A673 (cell line): ENCODE measurements at regions not wholly inside any gene's neighbourhood (a gene's known extent, or its start where the extent isn't known, plus 50 kb on each side); places are given as distances from the start of the nearest gene placed in this dataset.

ENCODE experiments used
- BruUV-seq: library from RNA; stranded (reverse); fragments of 400-500 nt; replicated peaks from 2 replicates; lab custom pipeline; 2021; lab: Mats Ljungman, UMichigan
- CTCF ChIA-PET: fragments of 300-600 bp; sonication (Branson Sonifier 250); formaldehyde crosslinking; loops from one replicate; lab custom pipeline; 2022; ENCODE audit warnings: antibody characterized with exemption; lab: Charles Lee
- POLR2A ChIA-PET: fragments of 300-600 bp; sonication (Branson Sonifier 250); formaldehyde crosslinking; loops from one replicate; lab custom pipeline; 2022; ENCODE audit warnings: antibody characterized with exemption; ENCODE audit not compliant: low non-redundant PET; lab: Charles Lee
- DNase-seq: peaks from one replicate; pipeline ENCODE4 v3.0.0-alpha.2; 2015; ENCODE audit warnings: low spot score
- H3K27ac ChIP-seq: fragments of 200-600 bp; sonication (generic); 2 replicates; pipeline ENCODE4 v1.5.1; 2016; ENCODE audit warnings: mixed run types, low read depth, mild to moderate bottlenecking, mixed read lengths, antibody characterized with exemption, low read length; ENCODE audit not compliant: poor library complexity, severe bottlenecking
- H3K27me3 ChIP-seq: fragments of 200-600 bp; sonication (generic); replicated peaks from 2 replicates; pipeline ENCODE4 v1.6.1; 2017; ENCODE audit warnings: mixed run types, low read depth, mild to moderate bottlenecking, mixed read lengths, antibody characterized with exemption, low read length; ENCODE audit not compliant: insufficient read depth, poor library complexity
- H3K36me3 ChIP-seq: fragments of 200-600 bp; sonication (generic); 2 replicates; pipeline ENCODE4 v1.6.1; 2016; ENCODE audit warnings: mixed run types, mild to moderate bottlenecking, mixed read lengths, antibody characterized with exemption, low read length; ENCODE audit not compliant: insufficient read depth, poor library complexity, severe bottlenecking
- H3K4me1 ChIP-seq: fragments of 200-600 bp; sonication (generic); 2 replicates; pipeline ENCODE4 v1.6.1; 2017; ENCODE audit warnings: mixed run types, mild to moderate bottlenecking, mixed read lengths, antibody characterized with exemption, low read length; ENCODE audit not compliant: insufficient read depth, poor library complexity, severe bottlenecking
- H3K4me3 ChIP-seq: fragments of 200-600 bp; sonication (generic); 2 replicates; pipeline ENCODE4 v1.5.1; 2016; ENCODE audit warnings: low read depth, mixed run types, mild to moderate bottlenecking, mixed read lengths, low read length; ENCODE audit not compliant: poor library complexity, severe bottlenecking
- H3K9me3 ChIP-seq: fragments of 200-600 bp; sonication (generic); 2 replicates; pipeline ENCODE4 v1.6.1; 2016; ENCODE audit warnings: mixed run types, low read depth, mild to moderate bottlenecking, mixed read lengths, antibody characterized with exemption, low read length; ENCODE audit not compliant: poor library complexity, severe bottlenecking
- EZH2 ChIP-seq: fragments of 200-600 bp; sonication (generic); IDR thresholded peaks from 2 replicates; pipeline ENCODE4 v1.6.1; 2017; ENCODE audit warnings: borderline replicate concordance, low read depth, mild to moderate bottlenecking, mixed read lengths, antibody characterized with exemption, low read length; ENCODE audit not compliant: poor library complexity, severe bottlenecking
- intact Hi-C: fragments of 100-400 bp; cut with micrococcal nuclease; formaldehyde crosslinking; loops from one replicate; pipeline ENCODE4 v1.10.0; 2022; ENCODE audit not compliant: unreplicated experiment
- TF ChIP-seq, protein P1 (sequence below): fragments of 300-800, 200-600 bp; sonication (generic); conservative IDR thresholded peaks from 2 replicates; pipeline ENCODE4 v1.5.1; 2017; ENCODE audit warnings: low read depth, mild to moderate bottlenecking, antibody characterized with exemption, low read length, moderate library complexity, mixed read lengths

DNA sequence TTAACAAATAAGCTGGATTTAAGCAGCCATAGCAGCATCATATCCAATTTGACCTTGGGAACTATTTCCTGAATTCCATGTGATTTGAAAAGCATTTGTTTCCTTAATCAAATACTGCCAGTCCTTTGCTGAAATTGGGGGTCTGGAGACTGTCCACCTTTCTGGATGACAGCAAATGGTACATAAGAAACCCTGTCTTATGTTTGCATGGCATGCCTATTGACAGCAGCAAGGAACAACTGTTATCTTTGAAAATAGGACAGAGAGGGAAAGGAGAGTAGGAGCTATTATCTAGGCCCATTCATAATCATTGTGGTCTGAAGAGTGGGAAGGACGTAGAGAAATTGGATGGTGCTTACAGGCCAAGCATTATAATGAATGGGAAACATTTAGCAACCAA, 129.2 kb upstream of the CTNNA2 start:
- Histone ChIP-seq H3K27ac (no peak overlapping the region), H3K27me3 (no peaks in the 10 kb centered on the region), H3K4me3 (no peak overlapping the region), H3K4me1 (no peaks in the 10 kb centered on the region), H3K9me3 (no peaks in the 10 kb centered on the region), H3K36me3 (no peaks in the 10 kb centered on the region)
- intact Hi-C loops, result no loop called here
- TF ChIP-seq EZH2, result no peak
- TF ChIP-seq, protein P1, sequence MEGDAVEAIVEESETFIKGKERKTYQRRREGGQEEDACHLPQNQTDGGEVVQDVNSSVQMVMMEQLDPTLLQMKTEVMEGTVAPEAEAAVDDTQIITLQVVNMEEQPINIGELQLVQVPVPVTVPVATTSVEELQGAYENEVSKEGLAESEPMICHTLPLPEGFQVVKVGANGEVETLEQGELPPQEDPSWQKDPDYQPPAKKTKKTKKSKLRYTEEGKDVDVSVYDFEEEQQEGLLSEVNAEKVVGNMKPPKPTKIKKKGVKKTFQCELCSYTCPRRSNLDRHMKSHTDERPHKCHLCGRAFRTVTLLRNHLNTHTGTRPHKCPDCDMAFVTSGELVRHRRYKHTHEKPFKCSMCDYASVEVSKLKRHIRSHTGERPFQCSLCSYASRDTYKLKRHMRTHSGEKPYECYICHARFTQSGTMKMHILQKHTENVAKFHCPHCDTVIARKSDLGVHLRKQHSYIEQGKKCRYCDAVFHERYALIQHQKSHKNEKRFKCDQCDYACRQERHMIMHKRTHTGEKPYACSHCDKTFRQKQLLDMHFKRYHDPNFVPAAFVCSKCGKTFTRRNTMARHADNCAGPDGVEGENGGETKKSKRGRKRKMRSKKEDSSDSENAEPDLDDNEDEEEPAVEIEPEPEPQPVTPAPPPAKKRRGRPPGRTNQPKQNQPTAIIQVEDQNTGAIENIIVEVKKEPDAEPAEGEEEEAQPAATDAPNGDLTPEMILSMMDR, result no peak
- BruUV-seq, result no TSS peak
- CTCF ChIA-PET, result no interaction called here
- no peak for DNase-seq
- POLR2A ChIA-PET, result no interaction called here

DNA sequence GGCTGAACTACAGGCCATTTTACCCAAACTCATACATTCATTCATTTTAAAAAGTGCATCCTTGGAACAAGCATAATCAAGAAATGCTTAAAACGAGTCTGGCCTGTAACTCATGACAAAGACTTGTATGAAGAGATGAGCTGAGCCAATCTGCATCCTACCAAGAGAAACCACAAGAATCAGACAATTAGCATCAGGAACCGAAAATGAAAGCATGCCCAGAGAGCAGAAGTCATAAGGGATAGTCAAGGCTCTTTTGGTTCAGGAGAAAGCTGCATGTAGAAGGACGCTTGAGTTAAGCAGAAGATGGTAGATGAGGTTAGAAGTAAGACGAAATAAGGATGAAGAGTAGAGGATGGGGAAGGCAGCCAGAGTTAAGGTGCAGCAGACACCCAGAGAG, 137.0 kb upstream of the CTNNA2 start:
- POLR2A ChIA-PET, result no interaction called here

DNA sequence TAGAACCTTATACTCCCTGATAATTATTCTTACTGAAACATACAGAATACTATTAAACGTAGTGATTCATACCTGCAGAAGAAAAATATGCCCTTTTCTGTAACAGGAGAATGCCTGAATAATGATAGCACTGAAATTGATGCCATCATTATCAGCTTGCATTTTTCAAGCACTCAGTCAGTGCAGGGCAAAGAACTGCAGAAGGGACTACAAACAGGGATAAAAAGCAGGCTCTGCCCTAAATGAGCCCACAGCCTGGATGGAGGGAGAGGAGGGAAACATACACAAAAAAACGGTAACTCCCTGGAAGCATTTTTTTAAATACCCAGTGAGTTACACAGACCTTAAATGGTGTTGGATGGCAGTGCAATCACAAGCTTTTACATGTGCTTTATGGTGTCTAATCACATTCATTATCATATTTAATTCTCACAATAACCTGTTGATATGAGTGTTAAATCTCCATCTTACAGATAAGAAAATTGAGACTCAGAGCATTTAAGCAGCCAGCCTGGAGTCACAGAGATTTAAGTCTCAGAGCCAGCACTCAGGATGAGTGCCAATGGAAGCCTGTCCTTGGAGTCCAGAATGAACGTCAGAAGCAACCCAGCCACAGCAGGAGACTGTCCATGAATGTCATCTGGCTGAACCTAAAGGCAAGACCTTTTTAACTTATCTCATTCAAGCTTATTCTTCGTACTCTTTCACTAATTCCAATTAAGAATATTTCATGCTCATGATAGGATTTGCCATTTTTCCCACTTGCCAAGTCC, 139.3 kb upstream of the CTNNA2 start:
- intact Hi-C loops, result no loop called here
- H3K9me3 ChIP-seq, result no peaks in the 10 kb centered on the region
- CTCF ChIA-PET, result no interaction called here
- H3K27me3 ChIP-seq, result peaks cover 3% of the 10 kb centered on the region
- DNase-seq, result no peak
- no peaks in the 10 kb centered on the region for H3K36me3 ChIP-seq
- TF ChIP-seq EZH2, result no peak
- TF ChIP-seq, protein P1, result no peak
- POLR2A ChIA-PET, result no interaction called here
- H3K4me3 ChIP-seq, result no peak overlapping the region
- no TSS peak for BruUV-seq
- H3K4me1 ChIP-seq, result no peaks in the 10 kb centered on the region
- H3K27ac ChIP-seq, result no peak overlapping the region

More for the DNA sequence above, 137.0 kb upstream of the CTNNA2 start:
- DNase-seq, result no peak
- CTCF ChIA-PET, result no interaction called here
- intact Hi-C loops, result no loop called here
- Histone ChIP-seq H3K27ac (no peak overlapping the region), H3K9me3 (no peaks in the 10 kb centered on the region), H3K27me3 (peaks cover 3% of the 10 kb centered on the region), H3K4me1 (no peaks in the 10 kb centered on the region), H3K36me3 (no peaks in the 10 kb centered on the region), H3K4me3 (no peak overlapping the region)
- TF ChIP-seq, protein P1, result no peak
- no peak for TF ChIP-seq EZH2
- no TSS peak for BruUV-seq
